DMS 273 (cell line): ENCODE measurements at regions not wholly inside any gene's neighbourhood (a gene's known extent, or its start where the extent isn't known, plus 50 kb on each side); places are given as distances from the start of the nearest gene placed in this dataset.
"Not testable (repeated sequence)": the region's sequence is repeated elsewhere in the genome, so short reads cannot be mapped to it uniquely, and the experiment has no call there.

ENCODE experiments used
- DNase-seq: peaks from one replicate; lab custom pipeline; 2025; ENCODE audit not compliant: unreplicated experiment; lab: John Stamatoyannopoulos, UW

- no peak for DNase-seq
Observed at GRCh38 chr4:38373375-38373774, 290.6 kb upstream of the KLF3 start.

- no peak for DNase-seq
Observed at GRCh38 chr4:38377195-38377594, 286.8 kb upstream of the KLF3 start.

- no peak for DNase-seq
Observed at GRCh38 chr4:38378478-38378877, 285.5 kb upstream of the KLF3 start.

GRCh38 chr4:38381788-38382187 lies 282.2 kb upstream of the KLF3 start:
- no peak for DNase-seq

- DNase-seq, result no peak
Observed at GRCh38 chr4:38382520-38382919, 281.5 kb upstream of the KLF3 start.

GRCh38 chr4:38383646-38384121 lies 280.3 kb upstream of the KLF3 start:
- no peak for DNase-seq

- DNase-seq, result no peak
Observed at GRCh38 chr4:38385093-38386004, 278.6 kb upstream of the KLF3 start.

GRCh38 chr4:38386005-38386551 lies 277.9 kb upstream of the KLF3 start:
- DNase-seq, result no peak

- no peak for DNase-seq
Observed at GRCh38 chr4:38386654-38387188, 277.3 kb upstream of the KLF3 start.

- DNase-seq, result peak; percentile 20
Observed at GRCh38 chr4:38387348-38387747, 276.7 kb upstream of the KLF3 start.

- no peak for DNase-seq
Observed at GRCh38 chr4:38387819-38388218, 276.2 kb upstream of the KLF3 start.

- DNase-seq, result not testable (repeated sequence)
Observed at GRCh38 chr4:38388907-38389306, 275.1 kb upstream of the KLF3 start.

GRCh38 chr4:38390969-38391545 lies 272.9 kb upstream of the KLF3 start:
- DNase-seq, result no peak

GRCh38 chr4:38392223-38392855 lies 271.7 kb upstream of the KLF3 start:
- DNase-seq, result no peak

- no peak for DNase-seq
Observed at GRCh38 chr4:38396091-38396490, 267.9 kb upstream of the KLF3 start.

- DNase-seq, result no peak
Observed at GRCh38 chr4:38396845-38397547, 267.0 kb upstream of the KLF3 start.

- no peak for DNase-seq
Observed at GRCh38 chr4:38400946-38401345, 263.1 kb upstream of the KLF3 start.

- DNase-seq, result no peak
Observed at GRCh38 chr4:38406243-38406642, 257.8 kb upstream of the KLF3 start.

GRCh38 chr4:38409852-38410251 lies 254.1 kb upstream of the KLF3 start:
- DNase-seq, result no peak

- no peak for DNase-seq
Observed at GRCh38 chr4:38411092-38411491, 252.9 kb upstream of the KLF3 start.
